HK-2 (cell line): ENCODE measurements at regions not wholly inside any gene's neighbourhood (a gene's known extent, or its start where the extent isn't known, plus 50 kb on each side); places are given as distances from the start of the nearest gene placed in this dataset.
"Not testable (repeated sequence)": the region's sequence is repeated elsewhere in the genome, so short reads cannot be mapped to it uniquely, and the experiment has no call there.

Experiments used
- DNase-seq: peaks from one replicate; pipeline ENCODE4 v3.0.0-alpha.2; 2018; ENCODE audit not compliant: unreplicated experiment

- no peak for DNase-seq
These were observed 300.4 kb downstream of the MAN2A1 start for GRCh38 chr5:109989994-109990722.

- DNase-seq = no peak
These were observed 301.1 kb downstream of the MAN2A1 start for GRCh38 chr5:109990723-109991359.

GRCh38 chr5:109992264-109992915, 302.7 kb downstream of the MAN2A1 start:
- no peak for DNase-seq

- DNase-seq = no peak
These were observed 304.4 kb downstream of the MAN2A1 start for GRCh38 chr5:109994135-109994534.

GRCh38 chr5:109996246-109996645, 306.5 kb downstream of the MAN2A1 start:
- DNase-seq = no peak

GRCh38 chr5:109997161-109997560, 307.4 kb downstream of the MAN2A1 start:
- no peak for DNase-seq

- no peak for DNase-seq
These were observed 308.5 kb downstream of the MAN2A1 start for GRCh38 chr5:109998208-109998607.

GRCh38 chr5:109998726-109999125, 309.0 kb downstream of the MAN2A1 start:
- DNase-seq = no peak

GRCh38 chr5:110001648-110002047, 311.9 kb downstream of the MAN2A1 start:
- no peak for DNase-seq

- no peak for DNase-seq
These were observed 312.9 kb downstream of the MAN2A1 start for GRCh38 chr5:110002652-110003051.

GRCh38 chr5:110005907-110006562, 316.3 kb downstream of the MAN2A1 start:
- not testable (repeated sequence) for DNase-seq

GRCh38 chr5:110007101-110007500, 317.4 kb downstream of the MAN2A1 start:
- DNase-seq = no peak

- no peak for DNase-seq
These were observed 318.4 kb downstream of the MAN2A1 start for GRCh38 chr5:110008131-110008530.

GRCh38 chr5:110012145-110012544, 322.4 kb downstream of the MAN2A1 start:
- no peak for DNase-seq

- DNase-seq = no peak
These were observed 323.3 kb downstream of the MAN2A1 start for GRCh38 chr5:110013017-110013416.

- DNase-seq = no peak
These were observed 328.1 kb downstream of the MAN2A1 start for GRCh38 chr5:110017854-110018253.

- DNase-seq = no peak
These were observed 328.8 kb downstream of the MAN2A1 start for GRCh38 chr5:110018509-110018908.

GRCh38 chr5:110019119-110019518, 329.4 kb downstream of the MAN2A1 start:
- no peak for DNase-seq

- DNase-seq = no peak
These were observed 330.1 kb downstream of the MAN2A1 start for GRCh38 chr5:110019780-110020179.

- DNase-seq = no peak
These were observed 331.5 kb downstream of the MAN2A1 start for GRCh38 chr5:110021251-110021650.

GRCh38 chr5:110025160-110025559, 335.4 kb downstream of the MAN2A1 start:
- no peak for DNase-seq

- no peak for DNase-seq
These were observed 338.0 kb downstream of the MAN2A1 start for GRCh38 chr5:110027527-110028322.
